Adrenal gland (tissue), 5 donors: ENCODE measurements at regions not wholly inside any gene's neighbourhood (a gene's known extent, or its start where the extent isn't known, plus 50 kb on each side); places are given as distances from the start of the nearest gene placed in this dataset.

ENCODE experiments used
- CTCF ChIP-seq, 6 experiments: fragments of 450-650 bp in 4 of 6; fragments of 200-600 bp in 2 of 6; sonication (generic) in 1 of 6; IDR thresholded peaks; 1 replicate in 5 of 6; 2 replicates in 1 of 6; pipeline versions ENCODE4 v1.5.1 to v1.8.0; 2016 to 2021; ENCODE audit warnings: antibody characterized with exemption in 6 of 6, mild to moderate bottlenecking in 2 of 6, moderate library complexity in 1 of 6
- POLR2A ChIP-seq, 2 donors: fragments of 450-650 bp; IDR thresholded peaks; one replicate each; pipeline ENCODE4 v1.6.1; 2017; ENCODE audit warnings: antibody characterized with exemption in 2 of 2, mild to moderate bottlenecking in 2 of 2, moderate library complexity in 1 of 2
- donor health status: DM: no; HTN: no; CAD: no.

- TF ChIP-seq POLR2A (IDR thresholded peaks at IDR 0.05), result no peak
- no peak for TF ChIP-seq CTCF (IDR thresholded peaks at IDR 0.05)
Observed at GRCh38 chr6:14822012-14822553, 423.8 kb upstream of the JARID2 start.
